H1 (cell line): ENCODE measurements at regions not wholly inside any gene's neighbourhood (a gene's known extent, or its start where the extent isn't known, plus 50 kb on each side); places are given as distances from the start of the nearest gene placed in this dataset.
"Not testable (repeated sequence)": the region's sequence is repeated elsewhere in the genome, so short reads cannot be mapped to it uniquely, and the experiment has no call there.

Source experiments
- CTCF ChIA-PET: fragments of 300-600 bp; sonication (Branson Sonifier 250); formaldehyde crosslinking; loops from one replicate; lab custom pipeline; 2021; ENCODE audit not compliant: partially characterized antibody; lab: Charles Lee
- POLR2A ChIA-PET: fragments of 300-600 bp; sonication (Branson Sonifier 250); formaldehyde crosslinking; loops from one replicate; lab custom pipeline; 2021; ENCODE audit warnings: inconsistent platforms; ENCODE audit not compliant: partially characterized antibody; lab: Charles Lee
- DNase-seq, 2 experiments: peaks; one replicate each; pipeline versions ENCODE4 v3.0.0 to v3.0.0-alpha.2; 2010 to 2022; ENCODE audit warnings: low spot score in 2 of 2, low read depth in 1 of 2, mixed read lengths in 1 of 2
- FAIRE-seq: peaks from 2 replicates; lab custom pipeline; 2011; peaks lifted over from hg19 to GRCh38; lab: Jason Lieb, UNC
- H2AFZ ChIP-seq: 2 replicates; pipeline ENCODE4 v1.8.1; 2012; ENCODE audit warnings: low read length, inconsistent platforms
- H2AK5ac ChIP-seq: 2 replicates; pipeline ENCODE4 v1.6.1; 2013; ENCODE audit warnings: low read depth, low read length
- H2BK120ac ChIP-seq: replicated peaks from 2 replicates; pipeline ENCODE3; 2013; ENCODE audit warnings: low read depth, low read length, inconsistent platforms
- H2BK12ac ChIP-seq: 2 replicates; pipeline ENCODE4 v1.6.1; 2013; ENCODE audit warnings: low read depth, low read length
- H2BK15ac ChIP-seq: 2 replicates; pipeline ENCODE4 v1.6.1; 2013; ENCODE audit warnings: low read length
- H2BK20ac ChIP-seq: 2 replicates; pipeline ENCODE4 v1.6.1; 2013; ENCODE audit warnings: low read length
- H2BK5ac ChIP-seq: 2 replicates; pipeline ENCODE4 v1.6.1; 2013; ENCODE audit warnings: low read depth, low read length
- H3K14ac ChIP-seq: 2 replicates; pipeline ENCODE4 v1.6.1; 2013; ENCODE audit warnings: inconsistent platforms; ENCODE audit not compliant: insufficient read length
- H3K18ac ChIP-seq: 2 replicates; pipeline ENCODE4 v1.6.1; 2013; ENCODE audit warnings: low read length; ENCODE audit errors: extremely low read depth
- H3K23ac ChIP-seq: 2 replicates; pipeline ENCODE4 v1.6.1; 2013; ENCODE audit warnings: inconsistent platforms; ENCODE audit not compliant: insufficient read length
- H3K23me2 ChIP-seq: 2 replicates; pipeline ENCODE4 v1.6.1; 2013; ENCODE audit warnings: low read depth, low read length
- H3K27ac ChIP-seq: 2 replicates; pipeline ENCODE4 v1.6.1; 2011; ENCODE audit warnings: low read depth, low read length, inconsistent platforms
- H3K27me3 ChIP-seq, 4 experiments: replicated peaks in 1 of 4; 1 replicate in 1 of 4; 2 replicates in 3 of 4; pipeline versions ENCODE4 v1.6.1 to v1.8.1; 2011 to 2013; ENCODE audit warnings: low read length in 3 of 4, mild to moderate bottlenecking in 3 of 4, inconsistent platforms in 2 of 4, mixed read lengths in 2 of 4, moderate library complexity in 1 of 4; ENCODE audit not compliant: control insufficient read depth in 3 of 4, insufficient read depth in 3 of 4; ENCODE audit errors: extremely low read depth in 1 of 4
- H3K36me3 ChIP-seq, 4 experiments: 2 replicates each; pipeline versions ENCODE4 v1.6.1 to v1.8.1; 2011 to 2013; ENCODE audit warnings: mild to moderate bottlenecking in 4 of 4, low read length in 3 of 4, moderate library complexity in 2 of 4, control low read depth in 1 of 4, inconsistent platforms in 1 of 4; ENCODE audit not compliant: insufficient read depth in 4 of 4, control insufficient read depth in 2 of 4
- H3K4ac ChIP-seq: replicated peaks from 2 replicates; pipeline ENCODE3; 2013; ENCODE audit warnings: low read length, low read depth, mixed read lengths, inconsistent platforms; ENCODE audit not compliant: insufficient read length
- H3K4me1 ChIP-seq, 4 experiments: replicated peaks in 1 of 4; 1 replicate in 1 of 4; 2 replicates in 3 of 4; pipeline versions ENCODE4 v1.6.1 to v1.8.1; 2011 to 2013; ENCODE audit warnings: low read length in 3 of 4, inconsistent platforms in 2 of 4, mixed read lengths in 1 of 4; ENCODE audit not compliant: insufficient read depth in 4 of 4, control insufficient read depth in 3 of 4
- H3K4me2 ChIP-seq, 2 experiments: 2 replicates each; pipeline versions ENCODE4 v1.6.1 to v1.8.1; 2011 to 2013; ENCODE audit warnings: low read depth in 2 of 2, low read length in 2 of 2, control low read depth in 1 of 2, inconsistent platforms in 1 of 2, mild to moderate bottlenecking in 1 of 2; ENCODE audit not compliant: insufficient read depth in 1 of 2
- H3K4me3 ChIP-seq, 4 experiments: fragments of 200-600, 300-600 bp in 1 of 4; sonication (generic), shearing (Covaris generic), sonication (Bioruptor Twin) in 1 of 4; 2 replicates each; pipeline versions ENCODE4 v1.5.1 to v1.8.1; 2011 to 2016; ENCODE audit warnings: low read length in 4 of 4, low read depth in 3 of 4, control low read depth in 2 of 4, inconsistent platforms in 2 of 4, mild to moderate bottlenecking in 2 of 4, mixed read lengths in 1 of 4, moderate library complexity in 1 of 4; ENCODE audit not compliant: insufficient read depth in 2 of 4; ENCODE audit errors: extremely low read depth in 1 of 4
- H3K56ac ChIP-seq: replicated peaks from 2 replicates; pipeline ENCODE3; 2013; ENCODE audit warnings: low read depth, mild to moderate bottlenecking, mixed read lengths, low read length, inconsistent platforms; ENCODE audit not compliant: insufficient read length
- H3K79me1 ChIP-seq: 2 replicates; pipeline ENCODE4 v1.6.1; 2013; ENCODE audit warnings: low read depth, low read length, control low read depth
- H3K79me2 ChIP-seq, 2 experiments: 2 replicates each; pipeline versions ENCODE4 v1.6.1 to v1.8.1; 2012 to 2013; ENCODE audit warnings: low read length in 2 of 2, mild to moderate bottlenecking in 2 of 2, inconsistent platforms in 1 of 2; ENCODE audit not compliant: insufficient read depth in 2 of 2, control insufficient read depth in 1 of 2
- H3K9ac ChIP-seq, 4 experiments: replicated peaks in 1 of 4; 1 replicate in 1 of 4; 2 replicates in 3 of 4; pipeline versions ENCODE4 v1.6.1 to v1.8.1; 2011 to 2013; ENCODE audit warnings: low read depth in 3 of 4, low read length in 3 of 4, control low read depth in 2 of 4, mild to moderate bottlenecking in 2 of 4, moderate library complexity in 2 of 4, inconsistent platforms in 1 of 4; ENCODE audit errors: extremely low read depth in 1 of 4
- H3K9me3 ChIP-seq, 2 experiments: 2 replicates each; pipeline versions ENCODE4 v1.6.1 to v1.8.1; 2012 to 2013; ENCODE audit warnings: mild to moderate bottlenecking in 2 of 2, moderate library complexity in 2 of 2, control low read depth in 1 of 2, inconsistent platforms in 1 of 2, low read depth in 1 of 2, low read length in 1 of 2, mixed read lengths in 1 of 2; ENCODE audit not compliant: insufficient read depth in 2 of 2
- H4K20me1 ChIP-seq, 2 experiments: replicated peaks in 1 of 2; 2 replicates each; pipeline versions ENCODE3 to v1.8.1; 2011 to 2013; ENCODE audit warnings: inconsistent platforms in 2 of 2, low read length in 2 of 2, mild to moderate bottlenecking in 1 of 2; ENCODE audit not compliant: insufficient read depth in 2 of 2, control insufficient read depth in 1 of 2
- H4K5ac ChIP-seq: 2 replicates; pipeline ENCODE4 v1.6.1; 2013; ENCODE audit warnings: low read length, low read depth, mixed read lengths, inconsistent platforms; ENCODE audit not compliant: insufficient read length
- H4K8ac ChIP-seq: 2 replicates; pipeline ENCODE4 v1.8.0; 2013; ENCODE audit warnings: mild to moderate bottlenecking, moderate library complexity, low read length, inconsistent platforms; ENCODE audit not compliant: insufficient read depth; ENCODE audit errors: extremely low read depth
- H4K91ac ChIP-seq: replicated peaks from 2 replicates; pipeline ENCODE3; 2013; ENCODE audit warnings: low read length, mixed read lengths, inconsistent platforms; ENCODE audit not compliant: insufficient read length
- WGBS, 2 experiments: shearing (Covaris generic) in 1 of 2; methylation state at CpG; one replicate each; pipeline versions ENCODE4 v1.1.6 to v1.1.7; 2013 to 2015; ENCODE audit warnings: low lambda C conversion rate in 2 of 2, mixed read lengths in 2 of 2, inconsistent platforms in 1 of 2, low coverage in 1 of 2, missing lambda C conversion rate in 1 of 2; ENCODE audit not compliant: insufficient replicate concordance in 2 of 2, insufficient coverage in 1 of 2, insufficient read length in 1 of 2; ENCODE audit errors: extremely low coverage in 1 of 2, missing lambda C conversion rate in 1 of 2; 5-methylcytosine and 5-hydroxymethylcytosine counted together

DNA sequence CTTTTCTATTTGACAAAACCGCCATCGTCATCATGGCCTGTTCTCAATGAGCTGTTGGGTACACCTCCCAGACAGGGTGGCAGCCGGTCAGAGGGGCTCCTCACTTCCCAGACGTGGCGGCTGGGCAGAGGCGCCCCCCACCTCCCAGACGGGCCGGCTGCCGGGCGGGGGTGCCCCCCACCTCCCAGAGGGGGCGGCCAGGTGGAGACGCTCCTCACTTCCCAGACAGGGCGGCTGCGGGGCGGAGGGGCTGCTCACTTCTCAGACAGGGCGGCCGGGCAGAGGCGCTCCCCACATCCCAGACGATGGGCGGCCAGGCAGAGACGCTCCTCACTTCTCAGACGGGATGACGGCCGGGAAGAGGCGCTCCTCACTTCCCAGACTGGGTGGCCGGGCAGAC, 50.1 kb upstream of the FRAS1 start:
- H2BK15ac ChIP-seq, H2AFZ ChIP-seq, H3K79me2 ChIP-seq, H4K20me1 ChIP-seq, H3K4ac ChIP-seq, H3K4me1 ChIP-seq, H3K23me2 ChIP-seq, POLR2A ChIA-PET, H4K8ac ChIP-seq, H3K14ac ChIP-seq, H2BK12ac ChIP-seq, H3K27me3 ChIP-seq, H3K56ac ChIP-seq, H3K27ac ChIP-seq, H3K36me3 ChIP-seq, H3K4me3 ChIP-seq, H3K4me2 ChIP-seq, H2BK20ac ChIP-seq, H3K23ac ChIP-seq, H3K9ac ChIP-seq, H2BK120ac ChIP-seq, DNase-seq, H2AK5ac ChIP-seq, H4K91ac ChIP-seq, H3K18ac ChIP-seq, FAIRE-seq, H2BK5ac ChIP-seq, H4K5ac ChIP-seq, H3K79me1 ChIP-seq: not testable (repeated sequence)
- 95% methylated on average over 10 of the region's 26 CpGs; no CpG with 5 or more reads in 1 of the 2 experiments for WGBS, 2 experiments
- peaks cover 10 to 14% of the 10 kb centered on the region in 2 experiments for H3K9me3 ChIP-seq
- CTCF ChIA-PET, result interaction anchor here (1.4 kb wide), 1 partner anchor 12 kb away, joined by 3 read pairs; no protein-coding TSS in a partner anchor
